GM23248 (cell line): ENCODE measurements at regions not wholly inside any gene's neighbourhood (a gene's known extent, or its start where the extent isn't known, plus 50 kb on each side); places are given as distances from the start of the nearest gene placed in this dataset.

ENCODE experiments used
- EZH2 ChIP-seq: fragments of 200-600 bp; sonication (generic); IDR thresholded peaks from 2 replicates; pipeline ENCODE4 v1.6.1; 2018; ENCODE audit warnings: antibody characterized with exemption, mild to moderate bottlenecking; ENCODE audit not compliant: insufficient read depth, poor library complexity, severe bottlenecking
- EZH2phosphoT487 ChIP-seq: fragments of 200-600 bp; sonication (generic); IDR thresholded peaks from 2 replicates; pipeline ENCODE4 v1.6.1; 2018; ENCODE audit warnings: antibody characterized with exemption, moderate library complexity, mild to moderate bottlenecking, low read depth; ENCODE audit not compliant: insufficient read depth

- no peak for TF ChIP-seq EZH2
- 0 out of 2 replicates have a peak, but pooled peaks have one; percentile 27 for TF ChIP-seq EZH2phosphoT487
Measured at GRCh38 chr14:58815161-58815701, 177.5 kb downstream of the DACT1 start.
